GM12878 (cell line): ENCODE measurements at regions not wholly inside any gene's neighbourhood (a gene's known extent, or its start where the extent isn't known, plus 50 kb on each side); places are given as distances from the start of the nearest gene placed in this dataset.

ENCODE experiments used
- ATAC-seq: fragments of 200-7000 bp; cut with Tn5 transposase; 3 replicates; pipeline ENCODE4 v1.9.1; 2020; ENCODE audit warnings: mild to moderate bottlenecking, moderate library complexity
- BruUV-seq: library from RNA; stranded (reverse); fragments of 400-500 nt; replicated peaks from 2 replicates; lab custom pipeline; 2021; lab: Mats Ljungman, UMichigan
- CTCF ChIA-PET: fragments of 300-600 bp; sonication (Branson Sonifier 250); formaldehyde crosslinking; extraction: SDS; loops from one replicate; lab custom pipeline; 2021; ENCODE audit warnings: inconsistent platforms; lab: Yijun Ruan, JAX
- POLR2A ChIA-PET: fragments of 350-600 bp; formaldehyde crosslinking; extraction: SDS; loops from one replicate; lab custom pipeline; 2021; ENCODE audit warnings: inconsistent platforms; lab: Charles Lee
- RAD21 ChIA-PET: fragments of 300-600 bp; sonication (Branson Sonifier 250); formaldehyde crosslinking; loops from one replicate; lab custom pipeline; 2023; ENCODE audit warnings: antibody characterized with exemption; ENCODE audit not compliant: unreplicated experiment; lab: Charles Lee
- SMC1A ChIA-PET: fragments of 300-600 bp; sonication (Branson Sonifier 250); formaldehyde crosslinking; loops from one replicate; lab custom pipeline; 2023; ENCODE audit not compliant: unreplicated experiment, uncharacterized antibody; lab: Charles Lee
- DNase-seq: peaks from one replicate; pipeline ENCODE4 v3.0.0-alpha.2; 2011; ENCODE audit warnings: low read depth, low spot score
- FAIRE-seq: peaks from 3 replicates; lab custom pipeline; 2011; peaks lifted over from hg19 to GRCh38; lab: Jason Lieb, UNC
- H2AFZ ChIP-seq: 2 replicates; pipeline ENCODE4 v1.6.0; 2011; ENCODE audit warnings: low read depth, low read length, control low read depth; ENCODE audit not compliant: control insufficient read depth
- H3K27ac ChIP-seq: 2 replicates; pipeline ENCODE4 v1.5.1; 2011; ENCODE audit warnings: control low read depth; ENCODE audit not compliant: control insufficient read depth, insufficient read depth
- H3K27me3 ChIP-seq, 2 experiments: replicated peaks in 1 of 2; 2 replicates each; pipeline versions ENCODE4 v1.6.0 to v1.6.1; 2011; ENCODE audit warnings: low read length in 1 of 2; ENCODE audit not compliant: control insufficient read depth in 2 of 2, insufficient read depth in 2 of 2
- H3K36me3 ChIP-seq, 2 experiments: 2 replicates each; pipeline ENCODE4 v1.5.1; 2011; ENCODE audit warnings: low read length in 1 of 2; ENCODE audit not compliant: control insufficient read depth in 2 of 2, insufficient read depth in 2 of 2
- H3K4me1 ChIP-seq: 2 replicates; pipeline ENCODE4 v1.6.1; 2011; ENCODE audit warnings: mild to moderate bottlenecking, low read length, moderate library complexity, mixed read lengths; ENCODE audit not compliant: control insufficient read depth, insufficient read depth
- H3K4me2 ChIP-seq: 2 replicates; pipeline ENCODE4 v1.6.0; 2011; ENCODE audit warnings: control low read depth; ENCODE audit not compliant: control insufficient read depth, insufficient read depth
- H3K4me3 ChIP-seq: fragments of 200-600 bp; sonication (generic); 2 replicates; pipeline ENCODE4 v1.5.1; 2016
- H3K79me2 ChIP-seq: 2 replicates; pipeline ENCODE4 v1.6.0; 2011; ENCODE audit warnings: low read length; ENCODE audit not compliant: control insufficient read depth, insufficient read depth
- H3K9ac ChIP-seq: 2 replicates; pipeline ENCODE4 v1.8.0; 2011; ENCODE audit warnings: low read length, control low read depth, mixed read lengths; ENCODE audit not compliant: control insufficient read depth, insufficient read depth
- H3K9me3 ChIP-seq: replicated peaks from 3 replicates; pipeline ENCODE4 v1.5.1; 2011; ENCODE audit warnings: mild to moderate bottlenecking, low read length; ENCODE audit not compliant: control insufficient read depth, insufficient read depth
- H4K20me1 ChIP-seq: 2 replicates; pipeline ENCODE4 v1.6.0; 2011; ENCODE audit not compliant: control insufficient read depth, insufficient read depth
- ASH2L ChIP-seq: fragments of 300-600, 200-600 bp; sonication (generic); IDR thresholded peaks from 2 replicates; pipeline ENCODE4 v1.6.1; 2017; ENCODE audit warnings: low read depth, mild to moderate bottlenecking, borderline replicate concordance
- HDAC2 ChIP-seq: fragments of 200-600 bp; sonication (generic); IDR thresholded peaks from 2 replicates; pipeline ENCODE4 v1.6.1; 2017
- IKZF1 ChIP-seq: fragments of 450-650 bp; conservative IDR thresholded peaks from 2 replicates; pipeline ENCODE4 v1.6.1; 2017; ENCODE audit warnings: antibody characterized with exemption, mild to moderate bottlenecking
- KAT2A ChIP-seq: conservative IDR thresholded peaks from 2 replicates; pipeline ENCODE4 v1.6.1; 2011; ENCODE audit warnings: low read depth, low read length; ENCODE audit not compliant: control insufficient read depth
- KDM1A ChIP-seq: fragments of 200-600 bp; sonication (generic); IDR thresholded peaks from 2 replicates; pipeline ENCODE4 v1.6.1; 2016; ENCODE audit warnings: borderline replicate concordance
- MYC ChIP-seq: IDR thresholded peaks from 2 replicates; pipeline ENCODE4 v1.6.1; 2011; ENCODE audit warnings: mild to moderate bottlenecking, low read length, moderate library complexity, inconsistent platforms; ENCODE audit not compliant: insufficient read depth, insufficient replicate concordance, insufficient read length, severe bottlenecking
- NFYA ChIP-seq: IDR thresholded peaks from 2 replicates; pipeline ENCODE4 v1.6.1; 2011; ENCODE audit warnings: low read depth, mild to moderate bottlenecking, low read length, improper control_type of control experiment, borderline replicate concordance
- PAX8 ChIP-seq: fragments of 450-650 bp; IDR thresholded peaks from 2 replicates; pipeline ENCODE4 v1.6.1; 2017; ENCODE audit warnings: mild to moderate bottlenecking, moderate library complexity
- RCOR1 ChIP-seq: conservative IDR thresholded peaks from 2 replicates; pipeline ENCODE4 v1.6.1; 2012; ENCODE audit warnings: low read depth, low read length, improper control_type of control experiment
- RFX5 ChIP-seq: IDR thresholded peaks from 2 replicates; pipeline ENCODE4 v1.6.1; 2011; ENCODE audit warnings: low read depth, low read length, improper control_type of control experiment
- SMARCA5 ChIP-seq: fragments of 450-650 bp; IDR thresholded peaks from 2 replicates; pipeline ENCODE4 v1.6.1; 2017; ENCODE audit warnings: mild to moderate bottlenecking
- STAT1 ChIP-seq: fragments of 450-650 bp; conservative IDR thresholded peaks from 2 replicates; pipeline ENCODE4 v1.6.1; 2014; ENCODE audit warnings: antibody characterized with exemption, mild to moderate bottlenecking
- TARDBP ChIP-seq: IDR thresholded peaks from 2 replicates; pipeline ENCODE4 v1.6.1; 2016; ENCODE audit warnings: borderline replicate concordance
- TCF12 ChIP-seq: IDR thresholded peaks from 2 replicates; pipeline ENCODE4 v1.6.1; 2011; ENCODE audit warnings: low read depth, mild to moderate bottlenecking, low read length
- TCF3 ChIP-seq: IDR thresholded peaks from 2 replicates; pipeline ENCODE4 v1.6.1; 2012; ENCODE audit warnings: low read depth, mild to moderate bottlenecking, low read length, borderline replicate concordance; ENCODE audit not compliant: insufficient read depth
- WRNIP1 ChIP-seq: IDR thresholded peaks from 2 replicates; pipeline ENCODE4 v1.6.1; 2011; ENCODE audit warnings: low read depth, low read length, improper control_type of control experiment, borderline replicate concordance
- ZBED1 ChIP-seq: IDR thresholded peaks from 2 replicates; pipeline ENCODE4 v1.6.1; 2016; ENCODE audit warnings: borderline replicate concordance
- ZSCAN29 ChIP-seq: fragments of 450-650 bp; IDR thresholded peaks from 2 replicates; pipeline ENCODE4 v1.6.1; 2017; ENCODE audit warnings: mild to moderate bottlenecking, moderate library complexity
- WGBS: methylation state at CpG from one replicate; pipeline ENCODE4 v1.1.6; 2016; ENCODE audit warnings: low lambda C conversion rate; ENCODE audit not compliant: insufficient replicate concordance, insufficient coverage; ENCODE audit errors: missing lambda C conversion rate; 5-methylcytosine and 5-hydroxymethylcytosine counted together
- in situ Hi-C: fragments of 300-500 bp; cut with MboI; formaldehyde crosslinking; loops from 9 replicates; pipeline ENCODE4 v1.14.3; 2018; ENCODE audit warnings: mixed read lengths
- intact Hi-C: fragments of 100-400 bp; cut with micrococcal nuclease; formaldehyde crosslinking; loops from one replicate; pipeline ENCODE4 v1.14.2; 2022; ENCODE audit not compliant: unreplicated experiment
- TF ChIP-seq, protein P1 (sequence below): IDR thresholded peaks from 2 replicates; pipeline ENCODE4 v1.6.1; 2012; ENCODE audit warnings: low read depth, low read length, improper control_type of control experiment
- TF ChIP-seq, protein P2 (sequence below): fragments of 450-650 bp; IDR thresholded peaks from 2 replicates; pipeline ENCODE4 v1.6.1; 2014; ENCODE audit warnings: mild to moderate bottlenecking

GRCh38 chr9:107696302-107696701 is 206.7 kb upstream of the KLF4 start (continued):
- TF ChIP-seq, protein P1, sequence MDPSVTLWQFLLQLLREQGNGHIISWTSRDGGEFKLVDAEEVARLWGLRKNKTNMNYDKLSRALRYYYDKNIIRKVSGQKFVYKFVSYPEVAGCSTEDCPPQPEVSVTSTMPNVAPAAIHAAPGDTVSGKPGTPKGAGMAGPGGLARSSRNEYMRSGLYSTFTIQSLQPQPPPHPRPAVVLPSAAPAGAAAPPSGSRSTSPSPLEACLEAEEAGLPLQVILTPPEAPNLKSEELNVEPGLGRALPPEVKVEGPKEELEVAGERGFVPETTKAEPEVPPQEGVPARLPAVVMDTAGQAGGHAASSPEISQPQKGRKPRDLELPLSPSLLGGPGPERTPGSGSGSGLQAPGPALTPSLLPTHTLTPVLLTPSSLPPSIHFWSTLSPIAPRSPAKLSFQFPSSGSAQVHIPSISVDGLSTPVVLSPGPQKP, result no peak
- TF ChIP-seq HDAC2, result no peak
- no peak for TF ChIP-seq KAT2A
- no peak for TF ChIP-seq TCF12

DNA sequence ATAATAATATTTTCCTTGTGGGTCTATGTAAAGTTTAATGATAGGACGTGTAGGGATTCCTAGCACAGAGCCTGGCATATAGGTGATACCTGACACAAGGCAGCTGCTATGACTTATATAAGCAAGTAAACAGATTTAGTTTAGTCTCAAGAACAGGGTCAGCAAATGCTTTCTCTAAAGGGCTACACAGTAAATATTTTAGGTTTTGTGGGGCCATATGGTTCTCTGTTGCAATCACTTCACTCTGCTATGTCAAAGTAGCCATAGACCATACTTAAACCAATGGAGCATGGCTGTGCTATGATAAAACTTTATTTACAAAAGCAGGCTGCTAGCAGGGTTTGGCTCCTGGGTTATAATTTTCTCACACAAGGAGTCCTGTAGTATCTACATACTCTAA is 204.8 kb upstream of the KLF4 start:
- RAD21 ChIA-PET, result no interaction called here
- H3K79me2 ChIP-seq, result no peaks in the 10 kb centered on the region
- no peak overlapping the region for H3K27ac ChIP-seq
- no peak overlapping the region for H3K4me2 ChIP-seq
- H3K36me3 ChIP-seq, result no peaks in the 10 kb centered on the region
- TF ChIP-seq KDM1A (no peak), ZBED1 (no peak), WRNIP1 (no peak), NFYA (no peak), TCF3 (no peak), SMARCA5 (no peak), MYC (no peak), RCOR1 (no peak), ASH2L (no peak), STAT1 (no peak), TARDBP (no peak), ZSCAN29 (no peak), PAX8 (no peak), IKZF1 (no peak), RFX5 (no peak)
- TF ChIP-seq, protein P2, sequence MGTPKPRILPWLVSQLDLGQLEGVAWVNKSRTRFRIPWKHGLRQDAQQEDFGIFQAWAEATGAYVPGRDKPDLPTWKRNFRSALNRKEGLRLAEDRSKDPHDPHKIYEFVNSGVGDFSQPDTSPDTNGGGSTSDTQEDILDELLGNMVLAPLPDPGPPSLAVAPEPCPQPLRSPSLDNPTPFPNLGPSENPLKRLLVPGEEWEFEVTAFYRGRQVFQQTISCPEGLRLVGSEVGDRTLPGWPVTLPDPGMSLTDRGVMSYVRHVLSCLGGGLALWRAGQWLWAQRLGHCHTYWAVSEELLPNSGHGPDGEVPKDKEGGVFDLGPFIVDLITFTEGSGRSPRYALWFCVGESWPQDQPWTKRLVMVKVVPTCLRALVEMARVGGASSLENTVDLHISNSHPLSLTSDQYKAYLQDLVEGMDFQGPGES, result no peak
- TF ChIP-seq, all 136 proteins: peak for 0
- intact Hi-C loops, result no loop called here
- DNase-seq (no peak), ATAC-seq (no peak), FAIRE-seq (no peak)
- H3K4me3 ChIP-seq, result no peak overlapping the region
- H3K9ac ChIP-seq, result no peak overlapping the region
- no peaks in the 10 kb centered on the region for H3K9me3 ChIP-seq
- ChIA-PET CTCF (interaction anchor here (0.6 kb wide), 1 partner anchor 222 kb away, joined by 3 read pairs; no protein-coding TSS in a partner anchor), POLR2A (no interaction called here), SMC1A (no interaction called here)
- BruUV-seq, result no TSS peak
- H2AFZ ChIP-seq, result no peak overlapping the region
- in situ Hi-C loops, result no loop called here
- H4K20me1 ChIP-seq, result no peaks in the 10 kb centered on the region
- H3K27me3 ChIP-seq, result no peaks in the 10 kb centered on the region
- no peaks in the 10 kb centered on the region for H3K4me1 ChIP-seq
- 0% methylated on average over 1 of the region's 1 CpG for WGBS
